Right atrium auricular region (tissue), 2 donors: ENCODE measurements at regions not wholly inside any gene's neighbourhood (a gene's known extent, or its start where the extent isn't known, plus 50 kb on each side); places are given as distances from the start of the nearest gene placed in this dataset.

Source experiments
- DNase-seq: peaks from one replicate; pipeline ENCODE4 v3.0.0-alpha.2; 2019; ENCODE audit warnings: low spot score
- H3K27ac ChIP-seq, 2 donors: fragments of 200-600 bp; sonication (generic); 1 replicate in 1 of 2; 2 replicates in 1 of 2; pipeline ENCODE4 v1.5.1; 2016 to 2019
- H3K27me3 ChIP-seq, 2 donors: fragments of 200-600 bp; sonication (generic); one replicate each; pipeline versions ENCODE4 v1.5.1 to v1.6.0; 2017 to 2019
- H3K36me3 ChIP-seq: fragments of 200-600 bp; sonication (generic); one replicate; pipeline ENCODE4 v1.5.1; 2016
- H3K4me1 ChIP-seq, 2 donors: fragments of 200-600 bp; sonication (generic); one replicate each; pipeline versions ENCODE4 v1.5.1 to v1.6.0; 2017 to 2019
- H3K4me3 ChIP-seq, 2 donors: fragments of 200-600 bp; sonication (generic); 1 replicate in 1 of 2; 2 replicates in 1 of 2; pipeline ENCODE4 v1.5.1; 2017 to 2019; ENCODE audit warnings: mild to moderate bottlenecking in 1 of 2, moderate library complexity in 1 of 2
- H3K9me3 ChIP-seq, 2 donors: fragments of 200-600 bp; sonication (generic); one replicate each; pipeline ENCODE4 v1.5.1; 2019
- CTCF ChIP-seq, 2 donors: fragments of 200-600 bp; sonication (generic); IDR thresholded peaks; one replicate each; pipeline ENCODE4 v1.5.1; 2019; ENCODE audit warnings: antibody characterized with exemption in 2 of 2

DNA sequence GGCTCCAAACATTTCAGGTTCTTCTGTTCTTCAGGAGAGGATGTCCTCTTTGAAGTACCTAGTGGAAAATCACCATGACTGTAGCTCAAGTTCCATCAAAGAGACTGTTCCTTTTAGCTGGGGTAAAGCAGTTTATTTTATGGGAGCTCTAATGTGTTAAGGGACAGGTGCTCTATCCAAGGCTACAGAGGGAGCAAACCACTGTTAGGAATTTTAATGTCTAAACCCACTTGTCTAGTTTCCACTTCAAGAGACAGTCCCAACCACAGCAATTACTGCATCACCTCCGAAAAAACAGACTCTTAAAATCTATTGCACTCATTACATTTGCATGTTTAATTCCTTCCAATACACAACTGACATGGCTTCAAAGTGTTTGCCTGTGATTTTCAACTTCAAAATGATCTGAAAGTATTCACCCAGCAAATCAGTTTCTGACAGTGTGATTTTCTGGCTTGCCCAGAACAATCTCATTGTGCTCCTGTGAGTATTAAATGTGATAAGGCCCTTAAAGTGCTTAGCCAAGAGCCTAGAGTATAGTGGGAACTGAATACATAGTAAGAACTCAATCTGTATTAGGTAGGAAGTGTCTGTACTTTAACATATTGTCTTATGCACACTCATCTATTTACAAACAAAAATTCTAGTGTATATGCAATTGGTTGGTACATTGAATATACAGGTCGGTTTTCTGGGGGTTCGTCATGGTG is 266.5 kb upstream of the CCDC54 start:
- Histone ChIP-seq H3K9me3 (no peaks in the 10 kb centered on the region), H3K4me1 (no peaks in the 10 kb centered on the region), H3K27me3 (no peaks in the 10 kb centered on the region), H3K4me3 (no peak overlapping the region), H3K27ac (no peak overlapping the region), H3K36me3 (no peaks in the 10 kb centered on the region)
- no peak for DNase-seq
- no peak for TF ChIP-seq CTCF (IDR thresholded peaks at IDR 0.05)

GRCh38 chr3:107111872-107112271 is 265.4 kb upstream of the CCDC54 start:
- TF ChIP-seq CTCF (IDR thresholded peaks at IDR 0.05) = no peak
- Histone ChIP-seq H3K9me3 (no peaks in the 10 kb centered on the region), H3K27ac (no peak overlapping the region), H3K27me3 (no peaks in the 10 kb centered on the region), H3K4me1 (no peaks in the 10 kb centered on the region), H3K36me3 (no peaks in the 10 kb centered on the region), H3K4me3 (no peak overlapping the region)
- no peak for DNase-seq

DNA sequence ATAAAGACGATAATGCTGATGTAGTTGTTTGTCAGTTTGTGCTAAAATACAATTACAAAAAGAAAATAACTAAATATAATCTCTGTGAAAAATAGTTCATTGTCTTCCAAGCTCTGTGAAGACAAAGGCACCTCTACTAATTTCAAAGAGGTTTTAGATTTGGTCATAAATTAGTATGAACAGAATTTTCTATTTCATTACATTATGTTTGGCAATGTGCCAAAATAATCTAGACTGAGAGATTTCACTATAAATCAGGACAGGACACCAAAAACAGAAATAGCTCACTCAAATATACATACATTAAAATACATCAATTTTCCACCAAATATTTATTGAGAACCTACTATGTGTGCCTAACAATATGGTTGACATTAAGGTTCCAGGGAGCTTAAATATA is 264.9 kb upstream of the CCDC54 start:
- Histone ChIP-seq H3K36me3 (no peaks in the 10 kb centered on the region), H3K27me3 (no peaks in the 10 kb centered on the region), H3K27ac (no peak overlapping the region), H3K4me3 (no peak overlapping the region), H3K9me3 (no peaks in the 10 kb centered on the region), H3K4me1 (peaks cover 0 to 2% of the 10 kb centered on the region in 2 donors)
- no peak for DNase-seq
- no peak for TF ChIP-seq CTCF (IDR thresholded peaks at IDR 0.05)

DNA sequence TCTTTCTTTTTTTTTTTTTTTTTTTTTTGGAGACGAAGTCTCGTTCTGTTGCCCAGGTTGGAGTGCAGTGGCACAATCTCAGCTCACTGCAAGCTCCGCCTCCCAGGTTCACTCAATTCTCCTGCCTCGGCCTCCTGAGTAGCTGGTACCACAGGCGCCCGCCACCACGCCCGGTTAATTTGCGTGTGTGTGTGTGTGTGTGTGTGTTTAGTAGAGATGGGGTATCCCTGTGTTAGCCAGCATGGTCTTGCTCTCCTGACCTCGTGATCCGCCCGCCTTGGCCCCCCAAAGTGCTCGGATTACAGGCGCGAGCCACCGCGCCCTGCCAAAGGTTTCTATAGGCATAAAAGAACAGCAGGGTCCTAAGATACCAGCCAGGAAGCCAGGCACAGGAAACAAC is 261.0 kb upstream of the CCDC54 start:
- H3K9me3 ChIP-seq = no peaks in the 10 kb centered on the region
- no peak for DNase-seq
- TF ChIP-seq CTCF (IDR thresholded peaks at IDR 0.05) = no peak
- no peaks in the 10 kb centered on the region for H3K27me3 ChIP-seq
- H3K4me3 ChIP-seq = no peak overlapping the region
- H3K4me1 ChIP-seq = peaks cover 0 to 16% of the 10 kb centered on the region in 2 donors
- no peaks in the 10 kb centered on the region for H3K36me3 ChIP-seq
- H3K27ac ChIP-seq = no peak overlapping the region

- H3K27me3 ChIP-seq = no peaks in the 10 kb centered on the region
- H3K4me3 ChIP-seq = no peak overlapping the region
- no peaks in the 10 kb centered on the region for H3K36me3 ChIP-seq
- no peak for DNase-seq
- H3K4me1 ChIP-seq = peaks cover 0 to 16% of the 10 kb centered on the region in 2 donors
- H3K27ac ChIP-seq = no peak overlapping the region
- no peaks in the 10 kb centered on the region for H3K9me3 ChIP-seq
- no peak for TF ChIP-seq CTCF (IDR thresholded peaks at IDR 0.05)
Measured at GRCh38 chr3:107117156-107117555, 260.1 kb upstream of the CCDC54 start.
